NCI-H1436 treated with DMSO at 0.1 percent for 48 hours (cell line): ENCODE measurements at regions not wholly inside any gene's neighbourhood (a gene's known extent, or its start where the extent isn't known, plus 50 kb on each side); places are given as distances from the start of the nearest gene placed in this dataset.
A peak's percentile ranks its signal among the peaks of the same experiment; 100 is the strongest.
"Not testable (repeated sequence)": the region's sequence is repeated elsewhere in the genome, so short reads cannot be mapped to it uniquely, and the experiment has no call there.

Experiments
- DNase-seq: peaks from one replicate; lab custom pipeline; 2025; lab: John Stamatoyannopoulos, UW

GRCh38 chr4:151519728-151520415 lies 110.9 kb downstream of the FHIP1A start:
- DNase-seq, result no peak

GRCh38 chr4:151522866-151523519 lies 114.0 kb downstream of the FHIP1A start:
- no peak for DNase-seq

- DNase-seq, result no peak
Measured at GRCh38 chr4:151524610-151525009, 115.6 kb downstream of the FHIP1A start.

GRCh38 chr4:151526489-151526888 lies 117.5 kb downstream of the FHIP1A start:
- not testable (repeated sequence) for DNase-seq

GRCh38 chr4:151527699-151528098 lies 118.7 kb downstream of the FHIP1A start:
- no peak for DNase-seq

- no peak for DNase-seq
Measured at GRCh38 chr4:151529187-151529586, 120.2 kb downstream of the FHIP1A start.

- no peak for DNase-seq
Measured at GRCh38 chr4:151530230-151530629, 121.3 kb downstream of the FHIP1A start.

- no peak for DNase-seq
Measured at GRCh38 chr4:151530783-151531182, 121.8 kb downstream of the FHIP1A start.

- DNase-seq, result no peak
Measured at GRCh38 chr4:151532001-151532708, 123.2 kb downstream of the FHIP1A start.

- no peak for DNase-seq
Measured at GRCh38 chr4:151534195-151534594, 125.2 kb downstream of the FHIP1A start.

- DNase-seq, result no peak
Measured at GRCh38 chr4:151535366-151535765, 126.4 kb downstream of the FHIP1A start.

GRCh38 chr4:151537687-151538086 lies 128.7 kb downstream of the FHIP1A start:
- no peak for DNase-seq

GRCh38 chr4:151538963-151539362 lies 130.0 kb downstream of the FHIP1A start:
- DNase-seq, result no peak

- DNase-seq, result peak; percentile 88
Measured at GRCh38 chr4:151540728-151541388, 131.9 kb downstream of the FHIP1A start.

- DNase-seq, result peak; percentile 96
Measured at GRCh38 chr4:151541389-151542071, 132.6 kb downstream of the FHIP1A start.

GRCh38 chr4:151548708-151549107 lies 139.7 kb downstream of the FHIP1A start:
- no peak for DNase-seq

- DNase-seq, result not testable (repeated sequence)
Measured at GRCh38 chr4:151549378-151549777, 140.4 kb downstream of the FHIP1A start.

- no peak for DNase-seq
Measured at GRCh38 chr4:151553874-151554273, 144.9 kb downstream of the FHIP1A start.

- no peak for DNase-seq
Measured at GRCh38 chr4:151555151-151555945, 146.4 kb downstream of the FHIP1A start.

GRCh38 chr4:151558496-151559113 lies 149.6 kb downstream of the FHIP1A start:
- DNase-seq, result no peak

- no peak for DNase-seq
Measured at GRCh38 chr4:151559595-151559994, 150.6 kb downstream of the FHIP1A start.
